HCT116 (cell line): ENCODE measurements at regions not wholly inside any gene's neighbourhood (a gene's known extent, or its start where the extent isn't known, plus 50 kb on each side); places are given as distances from the start of the nearest gene placed in this dataset.

Experiments used
- CEBPB ChIP-seq: IDR thresholded peaks from 2 replicates; pipeline ENCODE4 v1.6.1; 2012; ENCODE audit warnings: low read depth
- EGR1 ChIP-seq: IDR thresholded peaks from 2 replicates; pipeline ENCODE4 v1.6.1; 2012; ENCODE audit warnings: low read depth
- ELF1 ChIP-seq: IDR thresholded peaks from 2 replicates; pipeline ENCODE4 v1.6.1; 2012; ENCODE audit warnings: low read depth, borderline replicate concordance
- EZH2 ChIP-seq: fragments of 200-600 bp; sonication (generic); IDR thresholded peaks from 2 replicates; pipeline ENCODE4 v1.6.1; 2017; ENCODE audit warnings: antibody characterized with exemption, mixed run types
- EZH2phosphoT487 ChIP-seq: fragments of 200-600 bp; IDR thresholded peaks from 2 replicates; pipeline ENCODE4 v1.6.1; 2018; ENCODE audit warnings: antibody characterized with exemption, borderline replicate concordance
- JUND ChIP-seq: IDR thresholded peaks from 2 replicates; pipeline ENCODE4 v1.6.1; 2012
- POLR2A ChIP-seq: IDR thresholded peaks from 2 replicates; pipeline ENCODE4 v1.7.0; 2011; ENCODE audit warnings: borderline replicate concordance; ENCODE audit not compliant: insufficient read depth, insufficient read length; ENCODE audit errors: extremely low read depth
- POLR2AphosphoS5 ChIP-seq: IDR thresholded peaks from 2 replicates; pipeline ENCODE4 v1.6.1; 2011; ENCODE audit warnings: mild to moderate bottlenecking, low read depth, low read length, moderate library complexity
- SIN3A ChIP-seq: IDR thresholded peaks from 2 replicates; pipeline ENCODE4 v1.6.1; 2012; ENCODE audit warnings: low read depth
- SRF ChIP-seq: IDR thresholded peaks from 2 replicates; pipeline ENCODE4 v1.6.1; 2012; ENCODE audit warnings: low read depth
- YY1 ChIP-seq: IDR thresholded peaks from 2 replicates; pipeline ENCODE4 v1.6.1; 2011; ENCODE audit warnings: low read length, low read depth, moderate library complexity, mild to moderate bottlenecking; ENCODE audit not compliant: insufficient replicate concordance; ENCODE audit errors: extremely low read depth
- TF ChIP-seq, protein P1 (sequence below), 3 experiments: fragments of 200-600 bp in 1 of 3; sonication (generic) in 1 of 3; IDR thresholded peaks in 2 of 3; conservative IDR thresholded peaks in 1 of 3; 2 replicates each; pipeline ENCODE4 v1.5.1; 2012 to 2017; ENCODE audit warnings: low read depth in 2 of 3, low read length in 2 of 3, antibody characterized with exemption in 1 of 3, borderline replicate concordance in 1 of 3, control low read depth in 1 of 3, mild to moderate bottlenecking in 1 of 3, mixed read lengths in 1 of 3, mixed run types in 1 of 3, moderate library complexity in 1 of 3; ENCODE audit not compliant: insufficient read depth in 1 of 3

DNA sequence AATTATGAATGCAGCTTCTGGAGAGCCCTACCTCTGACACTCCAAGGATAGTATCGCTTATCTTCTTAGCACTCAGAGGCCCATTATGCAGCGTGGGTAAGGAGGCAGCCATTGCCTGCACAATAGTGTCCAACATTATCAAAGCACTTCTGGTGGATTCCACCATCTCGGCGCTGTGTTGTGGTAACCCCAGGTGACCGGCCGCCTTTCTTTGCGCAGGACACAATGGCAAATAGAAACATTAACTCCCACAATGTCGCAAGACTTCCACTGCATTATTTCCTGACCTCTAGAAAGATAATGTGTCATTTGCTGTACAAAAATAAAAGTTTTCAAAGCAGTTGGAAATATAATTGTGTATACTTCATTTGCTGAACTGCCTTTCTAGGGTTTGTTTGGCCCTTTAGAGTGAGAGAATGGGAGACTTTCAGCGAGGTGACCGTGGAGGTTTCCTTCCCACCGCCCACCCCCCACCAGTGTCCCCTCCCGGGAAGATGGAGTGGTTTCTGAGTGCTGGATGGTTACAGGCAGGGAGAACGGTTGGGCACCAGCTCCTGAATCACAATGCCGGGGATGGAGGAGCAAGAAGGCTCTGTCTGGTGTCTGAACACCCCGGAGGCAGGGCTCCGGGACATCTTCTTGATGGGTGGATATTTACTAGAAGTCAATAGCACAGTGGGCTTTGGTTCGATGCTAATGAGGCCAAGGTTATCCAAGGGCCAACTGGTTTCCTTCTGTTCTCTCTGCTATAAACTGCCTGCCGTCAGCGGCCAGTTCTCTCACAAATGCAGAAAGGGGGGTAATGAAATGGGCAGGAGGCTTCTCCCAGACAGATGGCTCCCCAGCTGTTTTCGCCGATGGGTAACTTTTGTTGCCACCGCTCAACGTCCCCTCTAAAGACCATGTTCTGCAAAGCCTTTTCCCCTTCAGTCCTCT is 215.4 kb upstream of the PROX1 start:
- TF ChIP-seq, protein P1, sequence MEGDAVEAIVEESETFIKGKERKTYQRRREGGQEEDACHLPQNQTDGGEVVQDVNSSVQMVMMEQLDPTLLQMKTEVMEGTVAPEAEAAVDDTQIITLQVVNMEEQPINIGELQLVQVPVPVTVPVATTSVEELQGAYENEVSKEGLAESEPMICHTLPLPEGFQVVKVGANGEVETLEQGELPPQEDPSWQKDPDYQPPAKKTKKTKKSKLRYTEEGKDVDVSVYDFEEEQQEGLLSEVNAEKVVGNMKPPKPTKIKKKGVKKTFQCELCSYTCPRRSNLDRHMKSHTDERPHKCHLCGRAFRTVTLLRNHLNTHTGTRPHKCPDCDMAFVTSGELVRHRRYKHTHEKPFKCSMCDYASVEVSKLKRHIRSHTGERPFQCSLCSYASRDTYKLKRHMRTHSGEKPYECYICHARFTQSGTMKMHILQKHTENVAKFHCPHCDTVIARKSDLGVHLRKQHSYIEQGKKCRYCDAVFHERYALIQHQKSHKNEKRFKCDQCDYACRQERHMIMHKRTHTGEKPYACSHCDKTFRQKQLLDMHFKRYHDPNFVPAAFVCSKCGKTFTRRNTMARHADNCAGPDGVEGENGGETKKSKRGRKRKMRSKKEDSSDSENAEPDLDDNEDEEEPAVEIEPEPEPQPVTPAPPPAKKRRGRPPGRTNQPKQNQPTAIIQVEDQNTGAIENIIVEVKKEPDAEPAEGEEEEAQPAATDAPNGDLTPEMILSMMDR (IDR thresholded peaks at IDR 0.05 in 2 of 3, conservative IDR thresholded peaks at IDR 0.05 in 1 of 3; ENCODE audit: borderline replicate concordance in 1 of 3, insufficient read depth in 1 of 3, low read depth in 2 of 3, low read length in 2 of 3) = no peak
- no peak for TF ChIP-seq EZH2phosphoT487
- no peak for TF ChIP-seq ELF1
- TF ChIP-seq POLR2AphosphoS5 = no peak
- no peak for TF ChIP-seq EZH2
- TF ChIP-seq JUND = no peak
- no peak for TF ChIP-seq YY1
- no peak for TF ChIP-seq EGR1
- TF ChIP-seq SRF = no peak
- no peak for TF ChIP-seq SIN3A
- no peak for TF ChIP-seq CEBPB
- TF ChIP-seq POLR2A = no peak
